Esophagus muscularis mucosa (tissue), 4 donors: ENCODE measurements at regions not wholly inside any gene's neighbourhood (a gene's known extent, or its start where the extent isn't known, plus 50 kb on each side); places are given as distances from the start of the nearest gene placed in this dataset.

ENCODE experiments used
- CTCF ChIP-seq, 3 experiments: fragments of 200-600 bp in 2 of 3; fragments of 450-650 bp in 1 of 3; sonication (generic) in 2 of 3; IDR thresholded peaks; one replicate each; pipeline ENCODE4 v1.5.1; 2017 to 2019; ENCODE audit warnings: antibody characterized with exemption in 3 of 3, mild to moderate bottlenecking in 2 of 3, moderate library complexity in 1 of 3
- EP300 ChIP-seq: sonication (generic); formaldehyde crosslinking; IDR thresholded peaks from one replicate; pipeline ENCODE4 v1.6.1; 2017; ENCODE audit warnings: antibody characterized with exemption
- POLR2A ChIP-seq: fragments of 450-650 bp; IDR thresholded peaks from one replicate; pipeline ENCODE4 v1.6.1; 2017; ENCODE audit warnings: antibody characterized with exemption, moderate library complexity, mild to moderate bottlenecking, low read depth
- POLR2AphosphoS5 ChIP-seq, 2 donors: sonication (generic); formaldehyde crosslinking; IDR thresholded peaks; one replicate each; pipeline ENCODE4 v1.6.1; 2017; ENCODE audit warnings: antibody characterized with exemption in 2 of 2

GRCh38 chr2:64327129-64327509 lies 126.8 kb upstream of the LGALSL start:
- TF ChIP-seq CTCF (IDR thresholded peaks at IDR 0.05) (no peak), POLR2A (no peak), POLR2AphosphoS5 (IDR thresholded peaks at IDR 0.05) (no peak), EP300 (no peak)
